AML-193 (cell line): ENCODE measurements at regions not wholly inside any gene's neighbourhood (a gene's known extent, or its start where the extent isn't known, plus 50 kb on each side); places are given as distances from the start of the nearest gene placed in this dataset.

ENCODE experiments used
- DNase-seq, 2 experiments: peaks; one replicate each; lab custom pipeline; 2025; lab: John Stamatoyannopoulos, UW

DNA sequence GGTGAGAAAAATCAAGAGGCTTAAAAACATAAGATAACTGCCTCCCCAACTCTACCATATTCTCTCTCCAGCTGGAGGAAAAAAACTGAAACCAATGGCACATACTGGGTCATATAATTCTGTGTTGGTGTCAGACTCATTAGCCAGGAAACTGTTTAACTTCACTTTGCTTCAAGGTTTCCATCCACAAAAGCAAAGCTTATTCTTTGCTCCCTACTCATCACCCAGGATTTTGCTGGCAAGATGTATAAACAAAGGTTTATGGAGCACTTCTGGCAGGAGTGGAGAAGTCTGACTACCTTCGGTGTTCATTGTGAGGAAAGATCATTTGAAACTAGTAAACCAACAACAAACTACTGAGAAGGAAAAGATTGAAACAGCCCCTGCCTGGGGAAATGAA is 197.5 kb upstream of the SERP2 start:
- no peak for DNase-seq

- no peak for DNase-seq
Measured at GRCh38 chr13:44180876-44181536, 192.6 kb upstream of the SERP2 start.

- no peak for DNase-seq
Measured at GRCh38 chr13:44181931-44182330, 191.7 kb upstream of the SERP2 start.

DNA sequence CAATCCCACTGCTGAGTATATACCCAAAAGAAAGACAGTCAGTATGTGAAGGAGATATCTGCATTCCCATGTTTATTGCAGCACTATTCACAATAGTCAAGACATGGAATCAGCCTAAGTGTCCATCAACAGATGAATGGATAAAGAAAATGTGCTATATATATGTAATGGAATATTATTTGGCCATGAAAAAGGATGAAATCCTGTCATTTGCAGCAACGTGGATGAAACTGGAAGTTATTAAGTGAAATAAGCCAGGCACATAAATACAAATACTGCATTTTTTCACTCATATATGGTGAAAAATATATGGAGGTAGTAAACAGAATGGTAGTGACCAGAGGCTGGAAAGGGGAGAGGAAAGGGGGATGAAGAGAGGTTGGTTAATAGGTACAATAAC is 188.9 kb upstream of the SERP2 start:
- DNase-seq = no peak

DNA sequence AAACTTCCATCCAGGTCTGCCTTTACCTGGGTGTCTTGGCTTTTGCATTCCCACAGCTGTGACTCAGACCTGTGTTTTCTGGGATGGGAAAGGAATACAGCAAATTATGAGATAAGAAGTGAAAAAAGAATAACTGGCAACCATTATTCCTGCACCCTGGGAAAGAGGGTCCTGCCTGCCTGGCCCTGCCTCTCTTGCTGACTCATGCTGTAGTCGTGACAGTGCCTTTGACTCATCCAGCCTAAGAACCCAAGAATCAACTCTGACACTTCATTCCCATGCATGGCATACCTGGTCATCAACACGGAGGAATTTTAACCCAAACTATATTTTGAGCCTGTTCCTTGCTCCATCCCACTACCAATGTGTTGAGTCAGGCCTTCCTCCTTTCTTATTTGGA is 185.4 kb upstream of the SERP2 start:
- no peak for DNase-seq

- no peak for DNase-seq
Measured at GRCh38 chr13:44189085-44189484, 184.5 kb upstream of the SERP2 start.

DNA sequence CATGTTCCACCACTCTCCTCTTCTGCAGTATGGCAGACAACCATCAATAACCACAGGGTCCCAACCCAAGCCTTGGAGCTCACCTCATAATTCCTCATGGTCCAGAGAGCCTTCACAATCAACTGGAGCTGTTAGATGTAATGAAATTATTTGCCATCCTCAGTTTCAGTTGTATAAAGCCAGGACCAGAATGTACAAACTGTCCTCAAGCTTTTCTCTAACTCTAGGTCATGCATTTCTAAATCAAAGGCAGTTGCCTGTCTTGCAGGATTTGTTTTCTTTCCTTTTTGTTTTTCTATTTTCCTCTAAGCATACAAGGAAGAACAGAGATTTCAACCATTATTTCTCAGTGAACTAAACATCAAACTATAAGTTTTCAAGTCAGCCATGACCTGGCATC is 182.5 kb upstream of the SERP2 start:
- no peak for DNase-seq

GRCh38 chr13:44191504-44192171 is 182.0 kb upstream of the SERP2 start:
- peak; percentile 46 to 48 for DNase-seq

GRCh38 chr13:44193731-44194130 is 179.9 kb upstream of the SERP2 start:
- no peak for DNase-seq

DNA sequence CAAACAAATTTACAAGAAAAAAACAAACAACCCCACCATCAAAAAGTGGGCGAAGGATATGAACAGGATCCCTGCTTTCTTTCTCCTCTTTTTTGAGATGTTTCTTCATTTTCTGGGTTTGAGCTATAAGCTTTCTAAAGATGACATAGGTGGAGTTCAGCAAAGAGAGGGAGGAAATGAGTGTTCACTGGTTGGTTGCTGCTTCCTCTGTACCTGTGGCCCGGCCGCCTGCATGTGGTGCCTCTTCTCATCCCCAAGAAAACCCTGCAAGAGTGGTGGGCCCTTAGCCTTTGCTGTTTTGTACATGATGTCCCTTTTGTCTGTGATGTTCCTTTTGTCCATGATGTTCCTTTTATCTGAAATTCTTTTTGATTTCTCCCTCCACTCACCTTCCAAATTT is 178.4 kb upstream of the SERP2 start:
- DNase-seq = no peak

DNA sequence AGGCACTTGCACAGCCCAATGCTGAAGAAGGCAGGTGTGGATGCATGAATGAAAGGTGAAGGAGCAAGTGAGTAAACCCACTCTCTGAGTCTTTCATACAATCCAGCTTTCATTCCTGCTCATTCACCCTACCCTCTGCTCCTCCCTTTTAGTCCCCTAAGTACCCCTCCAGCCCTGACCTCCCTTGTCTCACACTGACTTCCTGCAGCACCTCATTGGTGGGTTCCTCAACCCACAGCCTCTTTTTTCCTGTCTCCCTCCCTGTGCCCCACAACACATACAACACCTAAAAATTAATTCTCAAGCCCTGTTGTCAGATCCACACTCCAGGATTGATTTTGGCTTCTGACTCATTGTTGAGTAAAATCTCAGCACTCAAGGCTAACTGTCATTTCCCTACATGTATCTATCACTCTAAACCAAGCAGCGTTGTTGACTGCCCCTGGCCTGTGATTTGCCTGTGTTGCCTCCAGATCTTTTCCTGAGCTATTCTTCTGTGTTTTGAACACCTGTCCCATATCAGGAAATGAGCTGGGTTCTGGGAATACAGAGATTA is 177.3 kb upstream of the SERP2 start:
- no peak for DNase-seq

- DNase-seq = no peak
Measured at GRCh38 chr13:44197791-44198770, 175.5 kb upstream of the SERP2 start.

DNA sequence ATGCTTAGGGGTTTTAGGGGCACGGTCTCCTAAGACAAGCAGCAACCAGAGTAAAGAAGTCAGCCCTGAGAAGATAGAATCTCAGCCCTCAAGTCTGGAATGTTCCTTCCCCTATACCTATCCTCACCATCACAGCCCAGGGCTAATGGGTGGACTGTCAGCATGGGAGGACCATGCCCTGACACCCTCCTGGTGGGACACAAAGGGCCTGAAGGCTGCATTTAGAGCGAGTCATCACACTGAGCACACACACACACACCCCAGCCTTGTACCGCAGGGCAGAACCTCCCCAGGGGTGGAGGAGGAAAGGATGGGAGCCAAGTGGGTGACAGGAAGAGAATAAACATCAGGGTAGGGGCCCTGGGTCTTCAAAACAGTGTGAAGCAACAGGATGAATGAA is 174.8 kb upstream of the SERP2 start:
- DNase-seq = no peak

DNA sequence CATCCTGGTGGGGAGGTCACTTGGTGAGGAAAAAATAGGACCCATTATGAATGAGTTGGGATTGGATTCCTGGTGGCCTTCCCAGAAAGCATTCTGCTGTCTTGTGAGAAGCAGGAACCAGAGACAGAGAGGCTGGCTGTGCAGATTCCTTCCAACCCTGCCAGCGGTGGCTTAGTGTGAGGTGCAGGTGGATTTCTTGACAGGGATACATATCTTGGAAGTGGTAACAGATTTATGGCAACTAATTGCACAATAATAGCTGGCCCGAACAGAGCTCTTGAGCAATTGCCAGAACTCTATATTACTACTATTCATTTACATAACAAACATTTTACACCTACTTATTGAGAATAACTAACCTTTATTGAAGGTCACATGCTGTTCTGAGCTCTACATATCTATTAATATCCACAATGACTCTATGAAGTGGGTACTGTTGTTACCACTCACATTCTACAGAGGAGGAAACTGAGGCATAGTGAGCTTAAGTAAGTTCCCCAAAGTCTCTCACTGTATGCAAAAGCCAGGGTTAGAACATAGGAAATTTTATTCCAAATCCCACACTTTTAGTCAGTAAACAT is 173.9 kb upstream of the SERP2 start:
- no peak for DNase-seq

- no peak for DNase-seq
Measured at GRCh38 chr13:44206434-44206833, 167.2 kb upstream of the SERP2 start.

DNA sequence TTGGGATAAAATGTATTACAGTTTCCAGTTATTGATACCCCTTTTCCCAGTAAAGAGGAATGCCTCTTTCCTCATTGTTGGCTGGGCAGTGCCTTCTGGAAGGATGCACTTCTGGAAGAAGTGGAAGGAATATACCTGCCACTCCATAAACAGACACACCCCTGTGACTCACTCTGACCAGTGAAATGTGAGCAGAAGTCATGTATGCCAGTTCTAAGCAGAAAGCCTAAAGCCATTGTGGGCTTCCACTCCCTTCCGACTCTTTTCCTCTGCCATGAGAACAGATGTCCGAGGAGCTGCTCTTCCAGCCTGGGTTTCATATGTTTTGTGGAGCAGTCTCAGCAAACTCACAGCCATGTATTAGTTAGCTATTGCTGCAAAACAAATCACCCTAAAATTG is 166.1 kb upstream of the SERP2 start:
- no peak for DNase-seq

GRCh38 chr13:44210525-44210924 is 163.1 kb upstream of the SERP2 start:
- no peak for DNase-seq

GRCh38 chr13:44211286-44211685 is 162.3 kb upstream of the SERP2 start:
- DNase-seq = no peak

- DNase-seq = no peak
Measured at GRCh38 chr13:44211704-44212346, 161.8 kb upstream of the SERP2 start.

DNA sequence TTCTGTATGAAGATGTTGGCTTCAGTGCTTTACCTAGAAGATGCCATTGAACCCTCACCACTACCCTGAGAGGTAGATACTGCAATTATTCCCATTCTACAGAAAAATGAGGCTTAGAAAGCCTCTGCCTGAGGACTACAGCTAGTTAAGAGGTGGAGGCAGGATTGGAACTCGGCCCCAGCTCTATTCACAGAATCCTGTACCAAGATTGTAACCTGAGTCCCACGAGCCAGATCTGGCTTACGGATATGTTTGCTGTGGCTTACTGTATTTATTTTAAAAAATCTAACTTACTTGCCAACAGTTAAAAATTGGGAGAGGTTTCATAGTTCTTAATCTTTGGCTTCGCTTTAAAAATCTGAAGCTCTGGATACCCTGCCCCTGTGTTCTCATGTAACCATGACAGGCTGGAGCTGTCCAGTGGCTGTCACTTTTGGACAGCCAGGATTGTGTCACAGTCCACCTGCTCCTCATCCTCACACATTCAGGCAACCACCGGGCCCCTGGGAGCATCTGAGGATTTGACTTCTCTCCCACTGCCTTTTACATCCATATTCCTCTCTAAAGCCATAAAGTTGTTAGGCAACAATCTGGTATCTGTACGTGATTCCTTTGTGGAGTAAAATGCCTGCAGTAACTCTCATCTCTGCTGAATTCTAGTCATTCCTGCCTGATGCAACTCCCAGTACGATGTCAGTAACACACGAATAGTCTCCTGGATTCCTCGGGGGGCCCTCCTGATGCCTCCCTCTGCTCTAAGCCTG is 160.8 kb upstream of the SERP2 start:
- DNase-seq = no peak
